OCI-LY3 (cell line): ENCODE measurements at regions not wholly inside any gene's neighbourhood (a gene's known extent, or its start where the extent isn't known, plus 50 kb on each side); places are given as distances from the start of the nearest gene placed in this dataset.

ENCODE experiments used
- CTCF ChIP-seq: fragments of 200-600, 300-600 bp; sonication (generic); IDR thresholded peaks from 2 replicates; pipeline ENCODE4 v1.5.1; 2014; ENCODE audit warnings: antibody characterized with exemption, low read length, low read depth
- EZH2phosphoT487 ChIP-seq: fragments of 200-600 bp; shearing (Covaris generic); IDR thresholded peaks from 2 replicates; pipeline ENCODE4 v1.6.1; 2018; ENCODE audit warnings: antibody characterized with exemption, mixed run types, low read depth

- no peak for TF ChIP-seq CTCF
- TF ChIP-seq EZH2phosphoT487 = no peak
These were observed 109.6 kb downstream of the ICOS start for GRCh38 chr2:204046145-204046544.
